ENCODE measurements at regions not wholly inside any gene's neighbourhood (a gene's known extent, or its start where the extent isn't known, plus 50 kb on each side); places are given as distances from the start of the nearest gene placed in this dataset.

DNA sequence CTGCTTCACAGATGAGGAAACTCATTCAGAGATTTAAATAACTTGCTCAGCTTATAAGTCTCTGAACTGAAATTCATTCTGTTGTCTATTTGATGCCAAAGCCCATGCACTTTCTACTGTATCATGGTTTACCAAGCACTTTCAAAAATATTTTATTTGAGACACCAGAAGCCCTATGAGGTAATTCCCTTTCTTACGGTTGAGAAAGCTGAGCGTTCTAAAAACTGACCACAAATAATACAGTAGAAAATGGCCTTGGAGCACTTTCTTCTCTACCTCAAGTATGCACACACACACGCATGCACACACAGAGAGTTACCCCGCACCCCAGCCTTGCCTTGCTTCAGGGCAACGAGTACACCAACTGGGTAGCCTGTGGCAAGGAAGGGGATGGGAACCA is 228.5 kb downstream of the RFC3 start:
- TF ChIP-seq POLR2A (IDR thresholded peaks at IDR 0.05) = no peak
- TF ChIP-seq, protein P1, sequence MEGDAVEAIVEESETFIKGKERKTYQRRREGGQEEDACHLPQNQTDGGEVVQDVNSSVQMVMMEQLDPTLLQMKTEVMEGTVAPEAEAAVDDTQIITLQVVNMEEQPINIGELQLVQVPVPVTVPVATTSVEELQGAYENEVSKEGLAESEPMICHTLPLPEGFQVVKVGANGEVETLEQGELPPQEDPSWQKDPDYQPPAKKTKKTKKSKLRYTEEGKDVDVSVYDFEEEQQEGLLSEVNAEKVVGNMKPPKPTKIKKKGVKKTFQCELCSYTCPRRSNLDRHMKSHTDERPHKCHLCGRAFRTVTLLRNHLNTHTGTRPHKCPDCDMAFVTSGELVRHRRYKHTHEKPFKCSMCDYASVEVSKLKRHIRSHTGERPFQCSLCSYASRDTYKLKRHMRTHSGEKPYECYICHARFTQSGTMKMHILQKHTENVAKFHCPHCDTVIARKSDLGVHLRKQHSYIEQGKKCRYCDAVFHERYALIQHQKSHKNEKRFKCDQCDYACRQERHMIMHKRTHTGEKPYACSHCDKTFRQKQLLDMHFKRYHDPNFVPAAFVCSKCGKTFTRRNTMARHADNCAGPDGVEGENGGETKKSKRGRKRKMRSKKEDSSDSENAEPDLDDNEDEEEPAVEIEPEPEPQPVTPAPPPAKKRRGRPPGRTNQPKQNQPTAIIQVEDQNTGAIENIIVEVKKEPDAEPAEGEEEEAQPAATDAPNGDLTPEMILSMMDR (IDR thresholded peaks at IDR 0.05) = no peak

All from vagina (tissue), 2 donors.